ENCODE measurements at regions not wholly inside any gene's neighbourhood (a gene's known extent, or its start where the extent isn't known, plus 50 kb on each side); places are given as distances from the start of the nearest gene placed in this dataset.

DNA sequence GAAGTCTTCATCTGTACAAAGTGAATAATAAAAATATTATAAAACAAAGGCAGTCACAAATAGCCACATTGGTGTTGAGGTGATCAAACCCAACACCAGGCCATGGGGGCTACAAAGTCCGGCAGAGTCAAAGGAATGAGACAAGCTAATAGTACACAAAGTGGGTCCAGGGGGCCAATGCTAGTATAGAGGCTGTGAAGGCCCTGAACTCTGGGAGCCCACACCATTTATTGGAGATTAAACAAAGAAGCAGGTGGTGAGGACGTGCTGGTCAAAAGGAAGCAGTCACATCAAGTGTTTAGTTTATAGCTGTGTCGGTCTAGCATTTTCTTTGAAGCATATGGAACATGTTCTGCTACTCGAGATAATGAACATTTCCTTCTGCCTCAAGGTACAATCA is 58.6 kb upstream of the CCT8L2 start:
- Histone ChIP-seq H3K79me2 (ENCODE audit: insufficient read depth, low read length) (no peaks in the 10 kb centered on the region), H3K4me3 (ENCODE audit: low read depth, low read length, poor library complexity, severe bottlenecking) (no peak overlapping the region), H3K4me1 (ENCODE audit: insufficient read depth, low read length, severe bottlenecking) (no peaks in the 10 kb centered on the region), H3K9ac (ENCODE audit: low read length) (no peak overlapping the region), H3K4me2 (ENCODE audit: low read length) (no peak overlapping the region), H3K27me3 (ENCODE audit: insufficient read depth, low read length) (no peaks in the 10 kb centered on the region), H3K27ac (ENCODE audit: low read depth, low read length, poor library complexity, severe bottlenecking) (no peak overlapping the region), H4K20me1 (ENCODE audit: insufficient read depth, low read length) (no peaks in the 10 kb centered on the region), H2AFZ (ENCODE audit: low read length) (no peak overlapping the region), H3K36me3 (ENCODE audit: insufficient read depth, low read length) (no peaks in the 10 kb centered on the region), H3F3A (ENCODE audit: insufficient read depth, low read length) (no peaks in the 10 kb centered on the region), H3K9me3 (ENCODE audit: low read length) (no peaks in the 10 kb centered on the region), H3K9me2 (ENCODE audit: low read depth, low read length) (no peaks in the 10 kb centered on the region)
- TF ChIP-seq, protein P1, sequence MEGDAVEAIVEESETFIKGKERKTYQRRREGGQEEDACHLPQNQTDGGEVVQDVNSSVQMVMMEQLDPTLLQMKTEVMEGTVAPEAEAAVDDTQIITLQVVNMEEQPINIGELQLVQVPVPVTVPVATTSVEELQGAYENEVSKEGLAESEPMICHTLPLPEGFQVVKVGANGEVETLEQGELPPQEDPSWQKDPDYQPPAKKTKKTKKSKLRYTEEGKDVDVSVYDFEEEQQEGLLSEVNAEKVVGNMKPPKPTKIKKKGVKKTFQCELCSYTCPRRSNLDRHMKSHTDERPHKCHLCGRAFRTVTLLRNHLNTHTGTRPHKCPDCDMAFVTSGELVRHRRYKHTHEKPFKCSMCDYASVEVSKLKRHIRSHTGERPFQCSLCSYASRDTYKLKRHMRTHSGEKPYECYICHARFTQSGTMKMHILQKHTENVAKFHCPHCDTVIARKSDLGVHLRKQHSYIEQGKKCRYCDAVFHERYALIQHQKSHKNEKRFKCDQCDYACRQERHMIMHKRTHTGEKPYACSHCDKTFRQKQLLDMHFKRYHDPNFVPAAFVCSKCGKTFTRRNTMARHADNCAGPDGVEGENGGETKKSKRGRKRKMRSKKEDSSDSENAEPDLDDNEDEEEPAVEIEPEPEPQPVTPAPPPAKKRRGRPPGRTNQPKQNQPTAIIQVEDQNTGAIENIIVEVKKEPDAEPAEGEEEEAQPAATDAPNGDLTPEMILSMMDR (IDR thresholded peaks at IDR 0.05; ENCODE audit: low read length), result no peak
- no peak for TF ChIP-seq EZH2 (IDR thresholded peaks at IDR 0.05; ENCODE audit: borderline replicate concordance, low read length)
